Esophagus squamous epithelium (tissue), 4 donors: ENCODE measurements at regions not wholly inside any gene's neighbourhood (a gene's known extent, or its start where the extent isn't known, plus 50 kb on each side); places are given as distances from the start of the nearest gene placed in this dataset.

ENCODE experiments used
- POLR2A ChIP-seq, 4 donors: fragments of 450-650 bp; IDR thresholded peaks; one replicate each; pipeline ENCODE4 v1.6.1; 2017; ENCODE audit warnings: antibody characterized with exemption in 4 of 4, mild to moderate bottlenecking in 4 of 4, moderate library complexity in 3 of 4
- TF ChIP-seq, protein P1 (sequence below), 6 experiments: fragments of 450-650 bp in 4 of 6; fragments of 200-600 bp in 2 of 6; sonication (generic) in 2 of 6; IDR thresholded peaks; one replicate each; pipeline ENCODE4 v1.5.1; 2016 to 2019; ENCODE audit warnings: antibody characterized with exemption in 6 of 6, mild to moderate bottlenecking in 4 of 6, moderate library complexity in 4 of 6

DNA sequence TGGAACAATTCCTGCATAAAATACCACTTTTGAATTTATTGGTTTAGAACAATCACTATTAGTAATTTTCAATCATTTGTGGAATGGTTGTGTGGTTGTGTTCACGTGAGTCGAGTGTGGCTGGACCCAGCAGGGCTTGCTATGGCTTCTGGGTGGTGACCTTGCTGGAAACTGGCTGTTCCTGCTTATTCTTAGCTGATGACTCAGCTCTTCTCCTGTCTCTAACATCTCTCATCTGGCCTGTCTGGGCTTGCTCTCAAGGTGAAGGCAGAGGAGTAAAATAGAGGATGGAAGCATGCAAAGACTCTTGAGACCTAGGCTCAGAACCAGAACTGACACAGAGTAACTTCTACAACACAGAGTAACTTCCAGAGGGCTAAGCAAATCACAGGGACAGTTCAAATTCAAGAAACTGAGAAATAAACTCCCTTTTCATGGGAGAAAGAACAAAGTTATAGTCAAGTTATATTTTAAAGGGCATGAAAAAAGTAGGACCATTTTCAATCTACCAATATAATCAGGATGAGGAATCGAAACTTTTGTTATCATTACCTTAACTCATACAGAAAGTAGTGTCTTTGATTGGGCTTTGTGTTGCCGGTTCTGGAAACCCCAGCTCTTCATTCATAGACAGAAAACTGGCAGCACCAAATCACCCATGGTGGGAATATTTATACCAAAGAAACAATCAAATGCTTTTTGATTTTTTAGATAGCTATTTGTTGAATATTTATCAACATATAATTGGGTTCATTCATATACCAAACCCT lies 665.1 kb downstream of the CDH18 start:
- TF ChIP-seq, protein P1, sequence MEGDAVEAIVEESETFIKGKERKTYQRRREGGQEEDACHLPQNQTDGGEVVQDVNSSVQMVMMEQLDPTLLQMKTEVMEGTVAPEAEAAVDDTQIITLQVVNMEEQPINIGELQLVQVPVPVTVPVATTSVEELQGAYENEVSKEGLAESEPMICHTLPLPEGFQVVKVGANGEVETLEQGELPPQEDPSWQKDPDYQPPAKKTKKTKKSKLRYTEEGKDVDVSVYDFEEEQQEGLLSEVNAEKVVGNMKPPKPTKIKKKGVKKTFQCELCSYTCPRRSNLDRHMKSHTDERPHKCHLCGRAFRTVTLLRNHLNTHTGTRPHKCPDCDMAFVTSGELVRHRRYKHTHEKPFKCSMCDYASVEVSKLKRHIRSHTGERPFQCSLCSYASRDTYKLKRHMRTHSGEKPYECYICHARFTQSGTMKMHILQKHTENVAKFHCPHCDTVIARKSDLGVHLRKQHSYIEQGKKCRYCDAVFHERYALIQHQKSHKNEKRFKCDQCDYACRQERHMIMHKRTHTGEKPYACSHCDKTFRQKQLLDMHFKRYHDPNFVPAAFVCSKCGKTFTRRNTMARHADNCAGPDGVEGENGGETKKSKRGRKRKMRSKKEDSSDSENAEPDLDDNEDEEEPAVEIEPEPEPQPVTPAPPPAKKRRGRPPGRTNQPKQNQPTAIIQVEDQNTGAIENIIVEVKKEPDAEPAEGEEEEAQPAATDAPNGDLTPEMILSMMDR (IDR thresholded peaks at IDR 0.05), result no peak
- TF ChIP-seq POLR2A (IDR thresholded peaks at IDR 0.05), result no peak
